IMR-90 (cell line): ENCODE measurements at regions not wholly inside any gene's neighbourhood (a gene's known extent, or its start where the extent isn't known, plus 50 kb on each side); places are given as distances from the start of the nearest gene placed in this dataset.

Source experiments
- ATAC-seq: fragments of 200-7000 bp; cut with Tn5 transposase; 2 replicates; pipeline ENCODE4 v1.9.1; 2020; ENCODE audit warnings: low read depth, mild to moderate bottlenecking, moderate library complexity
- BruUV-seq: library from RNA; stranded (reverse); fragments of 400-500 nt; replicated peaks from 2 replicates; lab custom pipeline; 2021; lab: Mats Ljungman, UMichigan
- CTCF ChIA-PET: fragments of 300-600 bp; formaldehyde crosslinking; extraction: SDS; loops from one replicate; lab custom pipeline; 2021; ENCODE audit warnings: antibody characterized with exemption; lab: Yijun Ruan, JAX
- POLR2A ChIA-PET: fragments of 300-600 bp; sonication (Branson Sonifier 250); formaldehyde crosslinking; loops from one replicate; lab custom pipeline; 2022; ENCODE audit warnings: antibody characterized with exemption; ENCODE audit not compliant: unreplicated experiment; lab: Charles Lee
- DNase-seq: peaks from one replicate; pipeline ENCODE4 v3.0.0; 2013
- H2AFZ ChIP-seq: replicated peaks from 2 replicates; pipeline ENCODE3; 2013; ENCODE audit warnings: low read length, mild to moderate bottlenecking; ENCODE audit not compliant: poor library complexity
- H2AK5ac ChIP-seq: 2 replicates; pipeline ENCODE4 v1.6.1; 2013; ENCODE audit warnings: low read depth, low read length, inconsistent platforms
- H2AK9ac ChIP-seq: replicated peaks from 2 replicates; pipeline ENCODE3; 2013; ENCODE audit warnings: mild to moderate bottlenecking, low read depth, low read length, moderate library complexity; ENCODE audit not compliant: poor library complexity
- H2BK120ac ChIP-seq: 2 replicates; pipeline ENCODE4 v1.6.1; 2013; ENCODE audit warnings: low read depth, low read length, inconsistent platforms
- H2BK15ac ChIP-seq: 3 replicates; pipeline ENCODE4 v1.6.1; 2013; ENCODE audit warnings: low read depth, low read length, inconsistent platforms
- H2BK20ac ChIP-seq: 2 replicates; pipeline ENCODE4 v1.6.1; 2013; ENCODE audit warnings: low read depth, mild to moderate bottlenecking, inconsistent platforms, low read length, moderate library complexity
- H2BK5ac ChIP-seq: 2 replicates; pipeline ENCODE4 v1.6.1; 2013; ENCODE audit warnings: mild to moderate bottlenecking, low read depth, low read length, inconsistent platforms; ENCODE audit not compliant: poor library complexity, severe bottlenecking
- H3K14ac ChIP-seq: replicated peaks from 2 replicates; pipeline ENCODE4 v1.6.1; 2013; ENCODE audit warnings: low read depth, low read length, inconsistent platforms
- H3K18ac ChIP-seq: 2 replicates; pipeline ENCODE4 v1.6.1; 2013; ENCODE audit warnings: low read depth, low read length, control low read depth
- H3K23ac ChIP-seq: 2 replicates; pipeline ENCODE4 v1.6.1; 2013; ENCODE audit warnings: low read depth, low read length, inconsistent platforms
- H3K27ac ChIP-seq: 2 replicates; pipeline ENCODE4 v1.5.1; 2013; ENCODE audit warnings: mild to moderate bottlenecking, control low read depth, low read length; ENCODE audit not compliant: insufficient read depth
- H3K27me3 ChIP-seq: 2 replicates; pipeline ENCODE4 v1.6.1; 2013; ENCODE audit warnings: low read length; ENCODE audit not compliant: control insufficient read depth, insufficient read depth
- H3K36me3 ChIP-seq: 2 replicates; pipeline ENCODE4 v1.6.1; 2013; ENCODE audit warnings: low read length, mixed read lengths; ENCODE audit not compliant: control insufficient read depth, insufficient read depth
- H3K4ac ChIP-seq: 2 replicates; pipeline ENCODE4 v1.6.1; 2013; ENCODE audit warnings: low read depth, low read length, inconsistent platforms
- H3K4me1 ChIP-seq: 2 replicates; pipeline ENCODE4 v1.6.1; 2013; ENCODE audit warnings: low read length, mixed read lengths; ENCODE audit not compliant: control insufficient read depth, insufficient read depth
- H3K4me2 ChIP-seq: 2 replicates; pipeline ENCODE4 v1.6.1; 2013; ENCODE audit warnings: low read depth, mild to moderate bottlenecking, control low read depth, low read length, moderate library complexity
- H3K4me3 ChIP-seq: 2 replicates; pipeline ENCODE4 v1.5.1; 2013; ENCODE audit warnings: low read depth, mild to moderate bottlenecking, control low read depth, low read length, moderate library complexity; ENCODE audit not compliant: insufficient read depth
- H3K56ac ChIP-seq: 2 replicates; pipeline ENCODE4 v1.6.1; 2013; ENCODE audit warnings: low read length, inconsistent platforms; ENCODE audit not compliant: insufficient read depth; ENCODE audit errors: extremely low read depth
- H3K79me1 ChIP-seq, 2 experiments: 2 replicates each; pipeline ENCODE4 v1.6.1; 2013; ENCODE audit warnings: low read length in 2 of 2, inconsistent platforms in 1 of 2, low read depth in 1 of 2
- H3K9ac ChIP-seq: 2 replicates; pipeline ENCODE4 v1.6.1; 2013; ENCODE audit warnings: low read depth, low read length, control low read depth
- H3K9me1 ChIP-seq: 2 replicates; pipeline ENCODE4 v1.6.1; 2013; ENCODE audit warnings: low read length, inconsistent platforms; ENCODE audit not compliant: insufficient read depth
- H3K9me3 ChIP-seq: 2 replicates; pipeline ENCODE4 v1.6.1; 2013; ENCODE audit warnings: low read length; ENCODE audit not compliant: control insufficient read depth, insufficient read depth
- H4K20me1 ChIP-seq: 2 replicates; pipeline ENCODE4 v1.6.1; 2013; ENCODE audit warnings: low read length, inconsistent platforms; ENCODE audit not compliant: insufficient read depth
- H4K5ac ChIP-seq: 2 replicates; pipeline ENCODE4 v1.6.1; 2013; ENCODE audit warnings: mild to moderate bottlenecking, low read depth, low read length, control low read depth
- H4K8ac ChIP-seq, 2 experiments: 2 replicates each; pipeline ENCODE4 v1.6.1; 2013; ENCODE audit warnings: low read depth in 2 of 2, low read length in 2 of 2, control low read depth in 1 of 2, inconsistent platforms in 1 of 2
- H4K91ac ChIP-seq: 2 replicates; pipeline ENCODE4 v1.6.1; 2013; ENCODE audit warnings: low read depth, low read length, inconsistent platforms; ENCODE audit not compliant: insufficient read depth
- CEBPB ChIP-seq: IDR thresholded peaks from 2 replicates; pipeline ENCODE4 v1.6.1; 2012; ENCODE audit warnings: low read depth, low read length, improper control_type of control experiment
- FOS ChIP-seq: fragments of 150-350 bp; IDR thresholded peaks from 2 replicates; pipeline ENCODE4 v1.6.1; 2016; ENCODE audit warnings: low read depth, low read length
- MAFK ChIP-seq: IDR thresholded peaks from 2 replicates; pipeline ENCODE4 v1.6.1; 2012; ENCODE audit warnings: low read depth, low read length, improper control_type of control experiment
- MXI1 ChIP-seq: IDR thresholded peaks from 2 replicates; pipeline ENCODE4 v1.6.1; 2012; ENCODE audit warnings: low read depth, mild to moderate bottlenecking, low read length, moderate library complexity, borderline replicate concordance
- NFE2L2 ChIP-seq: fragments of 150-350 bp; IDR thresholded peaks from 2 replicates; pipeline ENCODE4 v1.6.1; 2016; ENCODE audit warnings: low read depth, mild to moderate bottlenecking, low read length
- POLR2A ChIP-seq: IDR thresholded peaks from 2 replicates; pipeline ENCODE4 v1.6.1; 2012; ENCODE audit warnings: mild to moderate bottlenecking, low read depth, low read length
- RAD21 ChIP-seq: IDR thresholded peaks from 2 replicates; pipeline ENCODE4 v1.6.1; 2012; ENCODE audit warnings: low read length, improper control_type of control experiment
- SMC3 ChIP-seq: fragments of 150-350 bp; IDR thresholded peaks from 2 replicates; pipeline ENCODE4 v1.6.1; 2016; ENCODE audit warnings: low read depth, mild to moderate bottlenecking, antibody characterized with exemption, low read length, moderate library complexity
- WGBS, 2 experiments: methylation state at CpG; one replicate each; pipeline versions ENCODE4 v1.1.5 to v1.1.7; 2013; ENCODE audit warnings: missing lambda C conversion rate in 2 of 2; ENCODE audit not compliant: insufficient read length in 1 of 2; ENCODE audit errors: extremely low coverage in 2 of 2; 5-methylcytosine and 5-hydroxymethylcytosine counted together
- dilution Hi-C: fragments of 300-500 bp; cut with HindIII; formaldehyde crosslinking; loops from one replicate; pipeline ENCODE4 v1.14.3; 2018; ENCODE audit warnings: low sequenced_read_pairs; ENCODE audit not compliant: unreplicated experiment
- in situ Hi-C: fragments of 300-500 bp; cut with MboI; formaldehyde crosslinking; loops from 3 replicates; pipeline ENCODE4 v1.14.3; 2019; ENCODE audit warnings: low sequenced_read_pairs, inconsistent platforms, mixed read lengths
- intact Hi-C: fragments of 100-400 bp; cut with micrococcal nuclease; formaldehyde crosslinking; loops from 2 replicates; pipeline ENCODE4 v1.10.0; 2022

DNA sequence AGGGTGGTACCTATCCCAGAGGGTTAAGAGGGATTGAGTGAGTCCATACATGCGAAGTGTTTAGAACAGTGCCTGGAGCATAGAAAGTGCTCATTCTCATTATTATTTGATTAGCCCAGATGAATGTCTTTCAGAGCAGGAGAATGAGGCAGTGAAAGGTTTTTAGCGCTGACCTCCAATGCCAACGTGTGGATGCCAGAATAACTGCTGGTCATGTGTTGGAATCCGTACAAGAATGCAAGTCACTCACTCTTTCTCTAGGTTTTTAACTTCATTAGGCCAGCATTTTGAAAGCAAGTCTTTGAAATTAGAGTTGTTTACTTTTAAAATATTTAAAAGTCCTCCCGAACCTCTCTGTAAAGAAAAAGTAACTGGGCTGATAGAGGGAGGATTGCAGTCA lies 374.2 kb downstream of the EN1 start:
- no peaks in the 10 kb centered on the region for H3K9me1 ChIP-seq
- H3K4me1 ChIP-seq = no peaks in the 10 kb centered on the region
- no peak overlapping the region for H2BK5ac ChIP-seq
- H2BK15ac ChIP-seq = no peak overlapping the region
- no peak overlapping the region for H2BK20ac ChIP-seq
- no peak overlapping the region for H3K9ac ChIP-seq
- no peak overlapping the region for H2BK120ac ChIP-seq
- H3K9me3 ChIP-seq = no peaks in the 10 kb centered on the region
- H3K4me3 ChIP-seq = no peak overlapping the region
- TF ChIP-seq FOS = no peak
- no peak for TF ChIP-seq MXI1
- no peak for TF ChIP-seq SMC3
- TF ChIP-seq NFE2L2 = no peak
- no peak for TF ChIP-seq MAFK
- no peak for TF ChIP-seq CEBPB
- no peak for TF ChIP-seq RAD21
- TF ChIP-seq POLR2A = no peak
- no peak overlapping the region for H3K4me2 ChIP-seq
- H3K4ac ChIP-seq = no peak overlapping the region
- ATAC-seq = no peak
- peaks cover 1% of the 10 kb centered on the region; the same call in 1 of the 2 replicates for H3K27me3 ChIP-seq
- no peak overlapping the region for H2AK5ac ChIP-seq
- no peak overlapping the region for H3K14ac ChIP-seq
- no peak overlapping the region for H2AFZ ChIP-seq
- H3K56ac ChIP-seq = no peak overlapping the region
- no peaks in the 10 kb centered on the region for H3K36me3 ChIP-seq
- H2AK9ac ChIP-seq = no peak overlapping the region
- no peaks in the 10 kb centered on the region for H4K20me1 ChIP-seq
- no peak overlapping the region for H3K27ac ChIP-seq
- POLR2A ChIA-PET = no interaction called here
- no peak overlapping the region for H3K18ac ChIP-seq
- H3K79me1 ChIP-seq = no peaks in the 10 kb centered on the region
- H4K5ac ChIP-seq = no peak overlapping the region
- CTCF ChIA-PET = no interaction called here
- H4K8ac ChIP-seq = no peak overlapping the region
- in situ Hi-C loops = no loop called here
- no peak for DNase-seq
- no TSS peak for BruUV-seq
- dilution Hi-C loops = no loop called here
- no peak overlapping the region for H4K91ac ChIP-seq
- no peak overlapping the region for H3K23ac ChIP-seq
- no CpG with 5 or more reads among the region's 5 CpGs for WGBS, 2 experiments
- intact Hi-C loops = no loop called here
